ENCODE measurements at regions not wholly inside any gene's neighbourhood (a gene's known extent, or its start where the extent isn't known, plus 50 kb on each side); places are given as distances from the start of the nearest gene placed in this dataset.

DNA sequence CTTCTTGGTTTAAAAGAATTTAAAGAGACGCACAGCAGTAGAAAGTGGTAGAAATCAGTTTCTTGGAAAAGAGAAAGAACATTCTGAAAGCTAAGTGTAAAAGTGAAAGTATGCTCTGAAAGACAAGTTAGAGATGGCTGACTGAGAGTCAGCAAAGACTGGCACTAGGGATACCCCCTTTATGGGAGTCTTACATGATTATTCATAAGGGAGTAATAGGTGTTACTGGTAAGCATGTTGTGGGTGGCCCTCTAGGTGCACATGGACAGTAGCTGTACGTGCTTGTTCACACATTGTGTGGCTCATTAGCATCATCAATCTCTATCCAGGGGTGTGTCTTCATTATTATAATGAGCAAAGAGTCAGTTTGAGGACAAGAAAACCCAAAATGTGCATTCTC is 816.2 kb downstream of the CBLN2 start:
- DNase-seq, result no peak
- CTCF ChIA-PET, result interaction anchor here (0.6 kb wide), 1 partner anchor 10 kb away, joined by 3 read pairs; no protein-coding TSS in a partner anchor
- Mint-ChIP-seq H3K9me3 (no peaks in the 10 kb centered on the region), H3K36me3 (ENCODE audit: low read depth) (no peaks in the 10 kb centered on the region), H3K4me1 (ENCODE audit: low read depth) (peaks cover 2% of the 10 kb centered on the region), H3K4me3 (no peak overlapping the region), H3K27me3 (ENCODE audit: low read depth) (no peaks in the 10 kb centered on the region), H3K27ac (no peak overlapping the region)
- intact Hi-C loops (cut with micrococcal nuclease), result no loop called here

DNA sequence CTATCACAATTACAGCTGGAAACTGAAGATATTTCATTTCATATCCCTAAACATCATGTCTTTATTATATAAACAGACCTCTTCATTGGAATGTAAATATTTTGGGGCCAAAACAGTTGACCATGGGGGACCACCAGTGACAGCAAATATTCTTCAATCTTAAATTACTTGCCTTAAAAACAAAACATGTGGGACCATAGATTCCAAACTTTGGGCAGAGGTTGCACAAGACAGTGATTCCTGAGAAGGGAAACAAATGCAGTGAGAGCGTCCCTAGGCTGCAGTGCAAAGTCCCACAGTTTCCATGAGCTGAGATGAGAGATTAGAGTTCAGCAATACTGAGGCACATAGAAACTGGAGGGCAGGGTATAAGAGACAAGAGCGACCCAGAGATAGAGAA is 818.9 kb downstream of the CBLN2 start:
- Mint-ChIP-seq H3K4me1 (ENCODE audit: low read depth) (peaks cover 2% of the 10 kb centered on the region), H3K9me3 (no peaks in the 10 kb centered on the region), H3K4me3 (no peak overlapping the region), H3K27me3 (ENCODE audit: low read depth) (no peaks in the 10 kb centered on the region), H3K36me3 (ENCODE audit: low read depth) (no peaks in the 10 kb centered on the region), H3K27ac (no peak overlapping the region)
- CTCF ChIA-PET, result no interaction called here
- intact Hi-C loops (cut with micrococcal nuclease), result no loop called here
- no peak for DNase-seq

DNA sequence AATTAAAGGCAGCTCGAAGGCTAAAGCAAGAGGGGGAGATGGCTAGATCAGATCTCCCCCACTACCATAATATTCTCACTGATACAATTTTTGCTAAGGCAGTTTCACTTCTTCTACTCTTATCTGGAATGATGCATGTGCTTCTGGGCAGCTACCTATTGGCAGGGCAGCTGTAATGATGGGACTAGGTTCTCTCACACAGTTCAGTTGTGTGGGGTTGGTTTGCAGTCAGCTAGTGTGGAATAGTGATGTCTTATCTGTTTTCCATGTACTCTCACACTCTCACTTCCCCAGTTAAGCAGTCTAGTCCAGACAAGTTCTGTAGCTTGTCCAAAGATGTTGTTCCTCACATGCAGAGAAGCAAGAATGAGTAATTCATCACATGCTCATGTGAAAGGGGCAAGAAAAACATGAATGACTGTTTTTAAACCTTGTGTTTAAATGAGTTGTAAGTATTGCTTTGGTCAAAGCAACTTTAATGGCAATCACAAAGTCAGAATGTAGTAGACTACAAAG is 836.1 kb downstream of the CBLN2 start:
- intact Hi-C loops (cut with micrococcal nuclease), result no loop called here
- no peak for DNase-seq
- no peak overlapping the region for H3K27ac Mint-ChIP-seq
- H3K4me1 Mint-ChIP-seq (ENCODE audit: low read depth), result no peaks in the 10 kb centered on the region
- H3K9me3 Mint-ChIP-seq, result no peaks in the 10 kb centered on the region
- no peaks in the 10 kb centered on the region for H3K36me3 Mint-ChIP-seq (ENCODE audit: low read depth)
- H3K27me3 Mint-ChIP-seq (ENCODE audit: low read depth), result no peaks in the 10 kb centered on the region
- no peak overlapping the region for H3K4me3 Mint-ChIP-seq
- CTCF ChIA-PET, result no interaction called here

DNA sequence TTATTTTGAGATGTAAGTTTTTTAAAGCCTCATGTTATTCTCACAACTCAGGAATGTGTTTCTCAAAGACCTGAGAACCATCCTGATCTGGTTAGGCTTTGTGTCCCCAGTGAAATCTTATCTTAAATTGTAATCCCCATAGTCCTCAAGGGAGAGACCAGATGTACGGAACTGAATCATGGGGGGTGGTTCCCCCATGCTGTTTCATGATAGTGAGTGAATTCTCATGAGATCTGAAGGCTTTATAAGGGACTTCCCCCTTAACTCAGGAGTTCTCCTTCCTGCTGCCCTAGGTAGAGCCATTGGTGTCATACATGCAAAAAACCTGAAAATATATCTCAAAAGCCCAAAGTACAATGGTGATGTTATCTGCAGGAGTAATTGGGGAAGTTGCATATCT is 836.7 kb downstream of the CBLN2 start:
- Mint-ChIP-seq H3K4me3 (no peak overlapping the region), H3K27me3 (ENCODE audit: low read depth) (no peaks in the 10 kb centered on the region), H3K27ac (no peak overlapping the region), H3K4me1 (ENCODE audit: low read depth) (no peaks in the 10 kb centered on the region), H3K36me3 (ENCODE audit: low read depth) (no peaks in the 10 kb centered on the region), H3K9me3 (no peaks in the 10 kb centered on the region)
- CTCF ChIA-PET, result interaction anchor here (0.6 kb wide), 1 partner anchor 331 kb away, joined by 4 read pairs; no protein-coding TSS in a partner anchor
- intact Hi-C loops (cut with micrococcal nuclease), result no loop called here
- DNase-seq, result no peak

DNA sequence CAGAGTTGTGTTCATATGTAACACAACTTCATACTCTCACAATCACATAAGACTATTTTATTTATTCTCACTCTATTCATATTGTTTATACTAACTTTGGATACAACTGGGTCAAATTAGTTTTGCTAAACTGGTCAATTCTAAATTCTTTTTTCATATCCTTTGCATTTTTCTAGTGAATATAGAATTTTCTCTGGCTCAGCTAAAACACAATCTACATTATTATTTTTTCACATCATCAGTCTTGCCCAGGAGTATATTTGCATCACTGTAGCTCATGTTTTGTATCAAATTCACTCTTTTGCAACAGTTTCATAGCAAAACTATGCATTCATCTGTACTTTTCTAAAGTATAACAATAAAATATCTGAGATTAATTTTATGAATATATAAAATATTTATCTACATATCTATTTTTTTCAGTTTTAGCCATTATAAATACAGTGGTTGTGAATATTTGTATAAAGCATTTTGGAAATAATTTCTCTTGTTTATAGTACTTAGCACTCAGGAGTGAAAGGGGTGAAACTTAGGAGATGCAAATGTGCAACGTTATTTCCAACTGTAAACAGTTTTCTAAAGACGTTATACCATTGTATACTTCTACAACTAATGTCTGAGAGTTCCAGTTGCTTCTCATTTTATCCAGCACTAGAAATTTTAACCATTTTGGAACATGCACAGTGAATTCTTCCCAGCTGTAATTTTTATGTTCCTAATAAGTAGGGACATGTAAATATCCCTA is 854.6 kb downstream of the CBLN2 start:
- H3K27me3 Mint-ChIP-seq (ENCODE audit: low read depth), result no peaks in the 10 kb centered on the region
- H3K36me3 Mint-ChIP-seq (ENCODE audit: low read depth), result no peaks in the 10 kb centered on the region
- H3K4me3 Mint-ChIP-seq, result no peak overlapping the region
- H3K27ac Mint-ChIP-seq, result no peak overlapping the region
- H3K4me1 Mint-ChIP-seq (ENCODE audit: low read depth), result no peaks in the 10 kb centered on the region
- CTCF ChIA-PET, result no interaction called here
- peaks cover 2% of the 10 kb centered on the region for H3K9me3 Mint-ChIP-seq
- no peak for DNase-seq
- intact Hi-C loops (cut with micrococcal nuclease), result no loop called here

DNA sequence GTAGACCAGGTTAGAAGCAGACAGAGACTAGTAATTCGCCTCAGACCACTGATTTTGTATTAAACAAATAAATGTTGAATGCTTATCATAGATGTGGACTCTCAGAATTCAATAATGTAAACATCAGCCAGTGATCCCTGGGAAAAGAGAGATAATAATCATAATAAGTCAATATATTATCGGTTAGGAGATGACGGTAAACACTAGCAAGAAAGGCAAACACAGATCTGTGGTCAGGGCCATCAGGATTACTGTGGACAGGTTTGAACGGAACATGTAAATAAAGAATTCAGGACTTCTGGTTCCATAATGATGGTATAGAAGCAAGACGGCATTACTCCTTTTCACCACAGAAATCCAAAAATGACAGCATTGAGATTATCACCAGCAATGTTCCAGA is 861.6 kb downstream of the CBLN2 start:
- intact Hi-C loops (cut with micrococcal nuclease), result no loop called here
- Mint-ChIP-seq H3K36me3 (ENCODE audit: low read depth) (no peaks in the 10 kb centered on the region), H3K27ac (no peak overlapping the region), H3K4me1 (ENCODE audit: low read depth) (no peaks in the 10 kb centered on the region), H3K4me3 (no peak overlapping the region), H3K27me3 (ENCODE audit: low read depth) (no peaks in the 10 kb centered on the region), H3K9me3 (peaks cover 11% of the 10 kb centered on the region)
- no peak for DNase-seq
- CTCF ChIA-PET, result no interaction called here

DNA sequence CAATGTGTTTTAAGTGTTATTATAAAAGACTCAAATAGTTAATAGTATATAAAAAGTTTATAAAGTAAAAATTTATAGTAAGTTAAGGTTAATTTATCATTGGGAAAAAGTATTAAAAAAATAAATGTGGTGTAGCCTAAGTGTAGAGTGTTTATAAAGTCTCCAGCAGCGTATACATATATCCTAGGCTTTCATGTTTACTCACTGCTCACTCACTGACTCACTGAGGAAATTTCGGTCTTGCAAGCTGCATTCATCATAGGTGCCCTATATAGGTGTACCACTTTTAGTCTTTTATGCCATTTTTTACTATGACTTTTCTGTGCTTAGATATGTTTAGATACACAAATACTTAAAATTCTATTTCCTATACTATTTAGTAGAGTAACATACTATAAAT is 866.0 kb downstream of the CBLN2 start:
- Mint-ChIP-seq H3K9me3 (peaks cover 9% of the 10 kb centered on the region), H3K4me3 (no peak overlapping the region), H3K36me3 (ENCODE audit: low read depth) (no peaks in the 10 kb centered on the region), H3K27me3 (ENCODE audit: low read depth) (no peaks in the 10 kb centered on the region), H3K4me1 (ENCODE audit: low read depth) (no peaks in the 10 kb centered on the region), H3K27ac (no peak overlapping the region)
- CTCF ChIA-PET, result no interaction called here
- intact Hi-C loops (cut with micrococcal nuclease), result no loop called here
- no peak for DNase-seq

DNA sequence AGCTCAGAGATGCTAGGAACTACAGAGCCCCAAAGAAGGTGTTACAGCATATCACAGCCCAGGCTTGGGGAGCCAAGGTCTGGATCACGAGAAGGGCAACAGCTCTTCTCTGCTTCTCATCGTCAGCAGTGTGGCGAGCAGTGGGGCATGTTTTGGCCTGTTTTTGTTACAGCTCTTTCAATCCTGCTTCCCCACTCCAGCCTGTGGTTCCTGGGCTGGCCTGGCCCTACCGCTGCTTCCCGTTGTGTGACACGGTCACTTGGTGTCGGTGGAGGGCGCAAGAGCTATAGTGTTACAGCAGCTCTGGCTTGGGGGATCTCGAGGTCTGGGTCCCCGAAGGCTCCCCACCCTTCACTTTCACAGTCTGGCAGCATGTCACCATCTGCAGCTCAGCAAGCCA is 870.2 kb downstream of the CBLN2 start:
- Mint-ChIP-seq H3K4me3 (no peak overlapping the region), H3K27me3 (ENCODE audit: low read depth) (no peaks in the 10 kb centered on the region), H3K27ac (no peak overlapping the region), H3K4me1 (ENCODE audit: low read depth) (no peaks in the 10 kb centered on the region), H3K9me3 (peaks cover 5% of the 10 kb centered on the region), H3K36me3 (ENCODE audit: low read depth) (no peaks in the 10 kb centered on the region)
- no peak for DNase-seq
- CTCF ChIA-PET, result no interaction called here
- intact Hi-C loops (cut with micrococcal nuclease), result no loop called here

DNA sequence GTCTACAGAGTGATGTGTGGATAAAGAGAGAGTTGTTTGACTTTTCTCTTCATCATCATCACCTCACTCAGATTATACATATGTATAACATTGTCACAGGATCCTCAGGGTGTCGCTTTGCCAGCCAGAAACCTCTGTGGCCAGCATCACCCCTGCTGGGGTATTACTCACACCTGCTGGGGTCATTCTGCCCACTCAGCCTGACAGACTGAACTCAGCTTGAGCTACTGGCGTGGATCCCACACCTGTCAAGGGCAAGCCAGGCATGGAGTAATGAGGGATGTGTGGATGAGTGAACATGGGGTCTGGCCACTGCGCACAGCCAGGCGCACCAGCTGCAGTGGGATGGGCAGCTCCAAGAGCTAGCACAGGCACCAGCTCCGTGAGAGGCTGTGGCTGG is 870.6 kb downstream of the CBLN2 start:
- Mint-ChIP-seq H3K27me3 (ENCODE audit: low read depth) (no peaks in the 10 kb centered on the region), H3K36me3 (ENCODE audit: low read depth) (no peaks in the 10 kb centered on the region), H3K4me1 (ENCODE audit: low read depth) (no peaks in the 10 kb centered on the region), H3K9me3 (peaks cover 5% of the 10 kb centered on the region), H3K4me3 (no peak overlapping the region), H3K27ac (no peak overlapping the region)
- no peak for DNase-seq
- intact Hi-C loops (cut with micrococcal nuclease), result no loop called here
- CTCF ChIA-PET, result no interaction called here

DNA sequence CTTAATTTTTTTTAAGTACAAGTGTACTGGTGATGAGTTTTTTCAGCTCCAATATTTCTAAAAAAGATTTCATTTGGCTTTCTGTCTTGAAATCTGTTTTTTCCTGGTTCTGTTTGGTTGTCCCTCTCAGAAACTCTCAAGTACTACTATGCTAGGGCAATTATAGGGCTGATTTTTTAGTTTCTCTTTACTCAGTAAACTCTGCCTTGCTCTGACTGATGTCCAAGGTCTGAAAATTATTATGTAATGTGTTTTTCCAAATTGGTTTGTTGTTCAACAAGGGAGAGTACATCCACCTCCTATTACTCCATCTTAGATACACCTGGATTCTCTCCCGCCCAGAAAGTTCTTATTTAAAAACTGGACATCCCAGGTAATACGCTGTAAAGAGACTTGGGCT is 877.7 kb downstream of the CBLN2 start:
- Mint-ChIP-seq H3K27me3 (ENCODE audit: low read depth) (no peaks in the 10 kb centered on the region), H3K4me1 (ENCODE audit: low read depth) (no peaks in the 10 kb centered on the region), H3K27ac (no peak overlapping the region), H3K9me3 (no peaks in the 10 kb centered on the region), H3K4me3 (no peak overlapping the region), H3K36me3 (ENCODE audit: low read depth) (no peaks in the 10 kb centered on the region)
- CTCF ChIA-PET, result no interaction called here
- DNase-seq, result no peak
- intact Hi-C loops (cut with micrococcal nuclease), result no loop called here

DNA sequence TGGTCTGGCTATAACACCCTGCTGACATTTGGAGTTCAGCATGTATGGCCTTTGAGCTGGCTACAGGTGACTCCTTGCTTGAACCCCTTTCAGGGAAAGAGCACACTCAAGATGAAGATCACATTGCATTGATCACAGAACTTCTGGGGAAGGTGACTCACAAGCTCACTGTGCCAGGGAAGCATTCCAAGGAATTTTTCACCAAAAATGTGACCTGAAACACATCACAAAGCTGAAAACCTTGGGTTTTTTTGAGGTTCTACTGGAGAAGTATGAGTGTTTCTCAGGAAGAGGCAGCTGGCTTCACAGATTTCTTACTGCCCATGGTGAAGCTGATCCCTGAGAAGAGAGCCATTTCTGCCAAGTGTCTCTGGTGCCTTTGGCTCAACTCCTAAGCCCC is 879.0 kb downstream of the CBLN2 start:
- no peak for DNase-seq
- Mint-ChIP-seq H3K36me3 (ENCODE audit: low read depth) (no peaks in the 10 kb centered on the region), H3K27me3 (ENCODE audit: low read depth) (no peaks in the 10 kb centered on the region), H3K4me1 (ENCODE audit: low read depth) (no peaks in the 10 kb centered on the region), H3K4me3 (no peak overlapping the region), H3K9me3 (no peaks in the 10 kb centered on the region), H3K27ac (no peak overlapping the region)
- intact Hi-C loops (cut with micrococcal nuclease), result no loop called here
- CTCF ChIA-PET, result no interaction called here

DNA sequence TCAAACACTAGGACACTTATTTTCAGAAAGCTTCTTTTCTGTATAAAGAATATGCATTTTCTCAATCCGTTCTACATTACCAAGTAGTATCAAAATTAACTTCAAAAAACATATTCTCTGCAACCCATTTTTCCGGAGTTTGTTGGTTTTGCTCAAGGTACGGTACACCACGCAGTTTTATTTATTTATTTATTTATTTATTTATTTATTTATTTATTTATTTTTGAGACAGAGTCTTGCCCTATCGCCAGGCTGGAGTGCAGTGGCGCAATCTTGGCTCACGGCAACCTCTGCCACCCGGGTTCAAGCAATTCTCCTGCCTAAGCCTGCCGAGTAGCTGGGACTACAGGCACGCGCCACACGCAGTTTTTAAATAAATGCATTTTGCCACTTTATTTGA is 900.3 kb downstream of the CBLN2 start:
- intact Hi-C loops (cut with micrococcal nuclease), result no loop called here

DNA sequence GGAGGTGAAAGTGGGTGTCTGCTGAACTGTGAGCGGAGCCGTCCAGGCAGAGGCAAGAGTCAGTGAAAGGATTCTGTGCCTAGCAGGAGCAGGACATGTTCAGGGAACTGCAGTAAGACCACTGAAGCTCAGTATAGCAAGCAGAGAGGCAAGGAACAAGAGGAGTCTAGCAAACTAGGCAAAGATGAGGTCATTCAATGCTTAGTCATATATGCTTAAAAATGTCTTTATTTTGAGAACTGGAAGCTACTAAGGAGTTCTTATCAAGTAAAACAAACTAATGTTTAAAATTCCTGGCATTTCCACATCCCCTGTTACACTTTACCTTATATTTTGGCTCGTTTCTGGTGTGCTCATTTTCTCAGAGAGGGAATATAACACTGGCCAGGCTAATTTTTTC is 913.4 kb downstream of the CBLN2 start:
- Mint-ChIP-seq H3K27ac (no peak overlapping the region), H3K9me3 (no peaks in the 10 kb centered on the region), H3K27me3 (ENCODE audit: low read depth) (no peaks in the 10 kb centered on the region), H3K36me3 (ENCODE audit: low read depth) (no peaks in the 10 kb centered on the region), H3K4me1 (ENCODE audit: low read depth) (no peaks in the 10 kb centered on the region), H3K4me3 (no peak overlapping the region)
- no peak for DNase-seq
- intact Hi-C loops (cut with micrococcal nuclease), result no loop called here
- CTCF ChIA-PET, result interaction anchor here (1.0 kb wide), 1 partner anchor 698 kb away, joined by 4 read pairs; no protein-coding TSS in a partner anchor

More for the DNA sequence above, 900.3 kb downstream of the CBLN2 start:
- H3K36me3 Mint-ChIP-seq (ENCODE audit: low read depth), result no peaks in the 10 kb centered on the region
- H3K9me3 Mint-ChIP-seq, result no peaks in the 10 kb centered on the region
- CTCF ChIA-PET, result no interaction called here
- no peak overlapping the region for H3K4me3 Mint-ChIP-seq
- no peaks in the 10 kb centered on the region for H3K4me1 Mint-ChIP-seq (ENCODE audit: low read depth)
- no peaks in the 10 kb centered on the region for H3K27me3 Mint-ChIP-seq (ENCODE audit: low read depth)
- H3K27ac Mint-ChIP-seq, result no peak overlapping the region
- no peak for DNase-seq

All from activated naive CD4-positive, alpha-beta T cell treated with anti-CD3 and anti-CD28 coated beads for 36 hours (primary cell).